Fibroblast of skin of left biceps (primary cell): ENCODE measurements at regions not wholly inside any gene's neighbourhood (a gene's known extent, or its start where the extent isn't known, plus 50 kb on each side); places are given as distances from the start of the nearest gene placed in this dataset.
"Not testable (repeated sequence)": the region's sequence is repeated elsewhere in the genome, so short reads cannot be mapped to it uniquely, and the experiment has no call there.

Source experiments
- DNase-seq, 2 experiments: peaks; one replicate each; pipeline ENCODE4 v3.0.0-alpha.2; 2013; ENCODE audit warnings: low read depth in 2 of 2

- DNase-seq = no peak
Measured at GRCh38 chr5:15023266-15023665, 151.7 kb upstream of the ANKH start.

GRCh38 chr5:15021266-15022046, 149.9 kb upstream of the ANKH start:
- peak; percentile 51 to 70 for DNase-seq

- DNase-seq = no peak
Measured at GRCh38 chr5:15020736-15021135, 149.2 kb upstream of the ANKH start.

GRCh38 chr5:15014809-15015208, 143.2 kb upstream of the ANKH start:
- DNase-seq = no peak

- no peak for DNase-seq
Measured at GRCh38 chr5:15013654-15014463, 142.3 kb upstream of the ANKH start.

- no peak for DNase-seq
Measured at GRCh38 chr5:15012061-15012460, 140.5 kb upstream of the ANKH start.

- DNase-seq = no peak
Measured at GRCh38 chr5:15010936-15011335, 139.4 kb upstream of the ANKH start.

- DNase-seq = no peak
Measured at GRCh38 chr5:15009420-15009819, 137.8 kb upstream of the ANKH start.

GRCh38 chr5:15008921-15009320, 137.3 kb upstream of the ANKH start:
- no peak for DNase-seq

- DNase-seq = peak; percentile 80 to 84
Measured at GRCh38 chr5:15008476-15008875, 136.9 kb upstream of the ANKH start.

GRCh38 chr5:15007646-15008045, 136.1 kb upstream of the ANKH start:
- no peak for DNase-seq

- no peak for DNase-seq
Measured at GRCh38 chr5:15004506-15004905, 132.9 kb upstream of the ANKH start.

- DNase-seq = no peak
Measured at GRCh38 chr5:15003511-15003920, 131.9 kb upstream of the ANKH start.

GRCh38 chr5:15002791-15003190, 131.2 kb upstream of the ANKH start:
- DNase-seq = no peak

GRCh38 chr5:15002173-15002572, 130.6 kb upstream of the ANKH start:
- no peak for DNase-seq

GRCh38 chr5:15001517-15001916, 129.9 kb upstream of the ANKH start:
- no peak for DNase-seq

GRCh38 chr5:14998491-14998890, 126.9 kb upstream of the ANKH start:
- no peak for DNase-seq

GRCh38 chr5:14996997-14997396, 125.4 kb upstream of the ANKH start:
- DNase-seq = no peak

- DNase-seq = no peak
Measured at GRCh38 chr5:14995229-14995628, 123.7 kb upstream of the ANKH start.

GRCh38 chr5:14993459-14994133, 122.0 kb upstream of the ANKH start:
- DNase-seq = not testable (repeated sequence)

GRCh38 chr5:14992751-14993458, 121.3 kb upstream of the ANKH start:
- not testable (repeated sequence) for DNase-seq

- DNase-seq = no peak
Measured at GRCh38 chr5:14988223-14988622, 116.6 kb upstream of the ANKH start.
